Stomach (tissue), 8 donors: ENCODE measurements at regions not wholly inside any gene's neighbourhood (a gene's known extent, or its start where the extent isn't known, plus 50 kb on each side); places are given as distances from the start of the nearest gene placed in this dataset.

Source experiments
- DNase-seq, 2 donors: peaks; one replicate each; pipeline versions ENCODE4 v3.0.0 to v3.0.0-alpha.2; 2013 to 2019
- H3K27ac ChIP-seq, 5 donors: fragments of 200-600 bp in 4 of 5; sonication (generic) in 4 of 5; one replicate each; pipeline ENCODE4 v1.5.1; 2013 to 2019; ENCODE audit warnings: mild to moderate bottlenecking in 1 of 5, moderate library complexity in 1 of 5
- H3K27me3 ChIP-seq, 3 donors: fragments of 200-600 bp; sonication (generic); one replicate each; pipeline ENCODE4 v1.5.1; 2017 to 2019; ENCODE audit warnings: mixed run types in 1 of 3
- H3K36me3 ChIP-seq, 4 donors: fragments of 200-600 bp; sonication (generic); 1 replicate in 3 of 4; 2 replicates in 1 of 4; pipeline ENCODE4 v1.5.1; 2016 to 2019
- H3K4me1 ChIP-seq, 4 donors: fragments of 200-600 bp; sonication (generic); one replicate each; pipeline ENCODE4 v1.5.1; 2016 to 2019
- H3K4me3 ChIP-seq, 4 donors: fragments of 200-600 bp; sonication (generic) in 3 of 4; one replicate each; pipeline ENCODE4 v1.5.1; 2016 to 2019; ENCODE audit warnings: mild to moderate bottlenecking in 1 of 4
- H3K9me3 ChIP-seq, 4 donors: fragments of 200-600 bp; sonication (generic); one replicate each; pipeline ENCODE4 v1.5.1; 2016 to 2019
- EP300 ChIP-seq: sonication (generic); formaldehyde crosslinking; IDR thresholded peaks from one replicate; pipeline ENCODE4 v1.6.1; 2017; ENCODE audit warnings: antibody characterized with exemption
- POLR2A ChIP-seq, 4 donors: fragments of 450-650 bp; IDR thresholded peaks; one replicate each; pipeline ENCODE4 v1.6.1; 2016; ENCODE audit warnings: antibody characterized with exemption in 4 of 4, control low read depth in 2 of 4, mild to moderate bottlenecking in 1 of 4, moderate library complexity in 1 of 4
- POLR2AphosphoS5 ChIP-seq, 3 donors: sonication (generic); formaldehyde crosslinking; IDR thresholded peaks; one replicate each; pipeline ENCODE4 v1.6.1; 2016; ENCODE audit warnings: antibody characterized with exemption in 3 of 3
- WGBS, 5 donors: extraction: QIAGEN DNeasy Blood & Tissue Kit in 3 of 5; methylation state at CpG; one replicate each; pipeline versions ENCODE4 v1.1.5 to v1.1.7; 2013 to 2018; 5-methylcytosine and 5-hydroxymethylcytosine counted together
- intact Hi-C: fragments of 100-400 bp; cut with DNase I; formaldehyde crosslinking; loops from one replicate; pipeline ENCODE4 v1.15.1; 2023; ENCODE audit warnings: low total_unique reads
- TF ChIP-seq, protein P1 (sequence below), 7 experiments: fragments of 450-650 bp in 4 of 7; fragments of 200-600 bp in 3 of 7; sonication (generic) in 3 of 7; IDR thresholded peaks; one replicate each; pipeline ENCODE4 v1.5.1; 2016 to 2019; ENCODE audit warnings: antibody characterized with exemption in 7 of 7, control low read depth in 2 of 7, mild to moderate bottlenecking in 1 of 7
- donor health status: healthy with polysubstance abuse.
- donor health status: Bipolar disorder and iron deficiency.
- donor health status: healthy.

DNA sequence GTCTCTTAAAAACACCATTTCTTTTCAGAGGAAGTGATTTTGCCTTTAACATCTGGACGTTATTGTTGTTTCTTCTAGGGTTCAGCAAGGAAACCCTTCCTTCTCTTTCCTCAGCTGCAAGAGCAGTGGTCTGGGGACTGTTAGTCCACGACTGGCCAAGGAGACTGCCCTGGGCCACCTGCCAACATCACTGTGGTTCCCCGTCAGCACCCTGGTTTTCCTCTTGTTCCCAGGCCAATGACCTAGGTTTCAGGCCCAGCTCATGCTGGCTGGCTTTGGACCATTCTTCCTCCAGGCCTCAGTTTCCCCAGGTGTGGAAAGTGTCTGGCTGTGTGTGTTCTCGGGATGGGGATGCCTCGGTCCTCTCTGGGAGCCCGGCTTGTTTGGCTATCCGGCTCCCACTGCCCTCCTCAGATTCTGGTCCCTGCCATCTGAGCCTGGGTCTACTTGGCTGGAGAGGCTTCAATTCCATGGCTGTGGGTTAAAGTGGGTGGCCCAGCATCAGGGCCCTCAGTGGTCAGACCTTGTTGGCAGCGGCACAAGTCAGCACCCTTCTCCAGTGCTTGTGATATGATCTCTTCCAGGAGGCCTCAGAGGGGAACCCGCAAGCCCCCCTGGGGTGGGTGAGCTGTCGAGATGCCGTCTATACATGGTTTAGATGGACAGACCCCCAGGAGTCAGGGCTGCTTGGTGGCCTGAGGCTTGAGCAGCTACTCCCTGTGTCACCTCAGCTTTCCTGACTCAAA lies 234.3 kb upstream of the HS6ST1 start:
- H3K27me3 ChIP-seq: no peaks in the 10 kb centered on the region
- TF ChIP-seq EP300: no peak
- TF ChIP-seq POLR2AphosphoS5 (IDR thresholded peaks at IDR 0.05): no peak
- no peak for TF ChIP-seq POLR2A (IDR thresholded peaks at IDR 0.05)
- TF ChIP-seq, protein P1, sequence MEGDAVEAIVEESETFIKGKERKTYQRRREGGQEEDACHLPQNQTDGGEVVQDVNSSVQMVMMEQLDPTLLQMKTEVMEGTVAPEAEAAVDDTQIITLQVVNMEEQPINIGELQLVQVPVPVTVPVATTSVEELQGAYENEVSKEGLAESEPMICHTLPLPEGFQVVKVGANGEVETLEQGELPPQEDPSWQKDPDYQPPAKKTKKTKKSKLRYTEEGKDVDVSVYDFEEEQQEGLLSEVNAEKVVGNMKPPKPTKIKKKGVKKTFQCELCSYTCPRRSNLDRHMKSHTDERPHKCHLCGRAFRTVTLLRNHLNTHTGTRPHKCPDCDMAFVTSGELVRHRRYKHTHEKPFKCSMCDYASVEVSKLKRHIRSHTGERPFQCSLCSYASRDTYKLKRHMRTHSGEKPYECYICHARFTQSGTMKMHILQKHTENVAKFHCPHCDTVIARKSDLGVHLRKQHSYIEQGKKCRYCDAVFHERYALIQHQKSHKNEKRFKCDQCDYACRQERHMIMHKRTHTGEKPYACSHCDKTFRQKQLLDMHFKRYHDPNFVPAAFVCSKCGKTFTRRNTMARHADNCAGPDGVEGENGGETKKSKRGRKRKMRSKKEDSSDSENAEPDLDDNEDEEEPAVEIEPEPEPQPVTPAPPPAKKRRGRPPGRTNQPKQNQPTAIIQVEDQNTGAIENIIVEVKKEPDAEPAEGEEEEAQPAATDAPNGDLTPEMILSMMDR (IDR thresholded peaks at IDR 0.05): no peak
- no peak overlapping the region for H3K27ac ChIP-seq
- WGBS, 5 donors: 63 to 81% (median 79%) methylated on average over 7 to 11 of the region's 11 CpGs
- DNase-seq: peak in 1 of 2 donors; percentile 11
- no peaks in the 10 kb centered on the region for H3K4me1 ChIP-seq
- H3K9me3 ChIP-seq: no peaks in the 10 kb centered on the region
- intact Hi-C loops: no loop called here
- no peaks in the 10 kb centered on the region for H3K36me3 ChIP-seq
- H3K4me3 ChIP-seq: no peak overlapping the region

DNA sequence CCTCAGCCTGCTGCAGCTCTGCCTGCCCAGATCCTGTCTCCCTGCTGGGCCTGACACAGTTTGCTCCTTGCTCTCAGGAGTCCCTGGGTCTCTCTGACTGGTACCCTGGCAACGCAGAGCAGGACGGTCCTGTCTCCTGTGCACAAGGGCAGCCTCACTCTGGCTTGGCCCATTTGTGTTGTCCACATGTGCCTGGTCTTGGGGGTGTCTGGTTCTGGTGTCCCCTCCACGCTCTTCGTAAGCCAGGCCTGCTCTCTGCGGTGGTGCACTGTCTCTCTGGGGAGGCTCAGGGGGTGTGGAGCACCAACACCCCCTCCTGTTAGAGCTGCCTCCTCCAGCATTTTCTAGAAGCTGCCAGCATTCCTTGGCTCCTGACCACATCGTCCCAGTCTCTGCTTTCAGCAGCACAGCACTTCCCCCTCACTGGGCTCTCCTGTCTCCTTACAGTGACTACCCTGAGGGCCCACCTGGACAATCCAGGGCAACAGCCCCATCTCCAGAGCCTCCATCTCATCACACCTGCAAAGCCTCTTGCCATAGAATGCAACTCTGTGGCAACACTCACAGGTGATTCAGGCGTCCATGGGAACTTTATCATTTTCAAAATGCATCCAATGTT lies 235.6 kb upstream of the HS6ST1 start:
- TF ChIP-seq, protein P1 (IDR thresholded peaks at IDR 0.05): no peak
- TF ChIP-seq POLR2A (IDR thresholded peaks at IDR 0.05): no peak
- no peak for TF ChIP-seq EP300
- TF ChIP-seq POLR2AphosphoS5 (IDR thresholded peaks at IDR 0.05): no peak
- Histone ChIP-seq H3K4me1 (no peaks in the 10 kb centered on the region), H3K36me3 (no peaks in the 10 kb centered on the region), H3K9me3 (no peaks in the 10 kb centered on the region), H3K27me3 (no peaks in the 10 kb centered on the region), H3K4me3 (no peak overlapping the region), H3K27ac (no peak overlapping the region)
- DNase-seq: no peak
- intact Hi-C loops: no loop called here
- WGBS, 5 donors: 86 to 95% (median 90%) methylated on average over 7 of the region's 7 CpGs

DNA sequence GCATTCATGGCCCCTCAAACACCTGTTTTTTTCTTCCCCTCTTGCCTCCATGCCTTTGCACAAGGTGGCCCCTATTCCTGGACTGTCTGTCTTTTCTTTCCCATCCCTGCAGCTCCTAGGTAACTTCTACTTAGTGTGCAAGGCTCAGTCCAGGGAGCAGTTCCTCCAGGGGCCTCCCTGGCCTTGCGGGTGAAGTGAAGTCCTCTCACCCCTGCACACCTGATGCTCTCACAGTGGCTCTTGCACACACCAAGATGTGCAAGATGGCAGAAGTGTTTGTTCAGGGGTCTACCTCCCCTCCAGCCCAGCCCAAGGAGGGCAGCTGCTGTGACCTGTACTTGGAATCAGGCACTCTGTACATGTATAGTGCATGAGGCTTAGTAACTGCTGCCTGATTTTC lies 236.8 kb upstream of the HS6ST1 start:
- TF ChIP-seq POLR2AphosphoS5 (IDR thresholded peaks at IDR 0.05) (no peak), POLR2A (IDR thresholded peaks at IDR 0.05) (no peak), EP300 (no peak)
- TF ChIP-seq, protein P1 (IDR thresholded peaks at IDR 0.05): no peak
- WGBS, 5 donors: 100% methylated on average over 1 of the region's 1 CpG
- H3K27me3 ChIP-seq: no peaks in the 10 kb centered on the region

DNA sequence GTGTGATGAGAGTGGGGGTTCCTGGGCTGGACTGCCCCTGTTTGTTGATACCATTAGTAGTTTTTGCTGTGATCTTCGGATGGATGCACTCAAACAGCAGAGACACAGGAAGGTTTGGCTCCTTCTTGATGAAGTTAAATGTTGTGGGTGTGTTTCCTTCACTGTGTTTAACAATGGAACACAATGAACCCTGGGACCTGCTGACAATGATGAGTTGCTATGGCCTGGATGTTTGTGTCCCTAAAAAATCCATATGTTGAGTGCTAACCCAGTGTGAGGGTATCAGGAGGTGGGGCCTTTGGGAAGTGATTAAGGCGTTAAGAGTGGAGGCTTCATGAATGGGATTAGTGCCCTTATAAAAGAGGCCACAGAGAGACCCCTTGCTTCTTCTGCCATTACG lies 237.4 kb upstream of the HS6ST1 start:
- no peaks in the 10 kb centered on the region for H3K36me3 ChIP-seq
- no peak overlapping the region for H3K4me3 ChIP-seq
- intact Hi-C loops: no loop called here
- H3K27ac ChIP-seq: no peak overlapping the region
- no peaks in the 10 kb centered on the region for H3K9me3 ChIP-seq
- no peaks in the 10 kb centered on the region for H3K4me1 ChIP-seq
- no peaks in the 10 kb centered on the region for H3K27me3 ChIP-seq
- DNase-seq: no peak
- 72 to 89% (median 78%) methylated on average over 3 of the region's 3 CpGs for WGBS, 5 donors
- TF ChIP-seq, protein P1 (IDR thresholded peaks at IDR 0.05): no peak
- TF ChIP-seq EP300 (no peak), POLR2AphosphoS5 (IDR thresholded peaks at IDR 0.05) (no peak), POLR2A (IDR thresholded peaks at IDR 0.05) (no peak)

More for the DNA sequence above, 236.8 kb upstream of the HS6ST1 start:
- Histone ChIP-seq H3K4me1 (no peaks in the 10 kb centered on the region), H3K4me3 (no peak overlapping the region), H3K27ac (no peak overlapping the region), H3K9me3 (no peaks in the 10 kb centered on the region), H3K36me3 (no peaks in the 10 kb centered on the region)
- intact Hi-C loops: no loop called here
- no peak for DNase-seq
